NCI-H526 (cell line): ENCODE measurements at regions not wholly inside any gene's neighbourhood (a gene's known extent, or its start where the extent isn't known, plus 50 kb on each side); places are given as distances from the start of the nearest gene placed in this dataset.
A peak's percentile ranks its signal among the peaks of the same experiment; 100 is the strongest.
"Not testable (repeated sequence)": the region's sequence is repeated elsewhere in the genome, so short reads cannot be mapped to it uniquely, and the experiment has no call there.

Experiments
- DNase-seq, 2 experiments: peaks; one replicate each; lab custom pipeline; 2025; lab: John Stamatoyannopoulos, UW

DNA sequence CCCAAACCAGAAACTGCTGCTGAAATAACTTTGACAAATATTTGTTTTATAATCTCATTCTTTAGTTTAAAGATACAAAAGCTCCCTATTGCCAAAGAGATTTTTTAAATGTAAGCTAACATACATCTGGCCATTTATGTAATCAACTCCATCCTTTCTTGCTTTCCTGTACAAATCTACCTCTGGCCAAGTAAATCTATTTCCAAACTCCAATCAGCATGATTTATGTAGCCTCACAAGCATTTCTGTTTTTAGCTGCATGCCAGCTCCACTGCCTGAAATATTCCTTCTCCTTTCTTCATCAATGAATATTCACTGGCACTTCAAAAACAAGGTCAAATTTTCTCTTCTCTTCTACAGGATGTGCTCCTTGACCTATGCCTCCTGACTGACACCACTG is 80.0 kb downstream of the SHOX2 start:
- no peak for DNase-seq

DNA sequence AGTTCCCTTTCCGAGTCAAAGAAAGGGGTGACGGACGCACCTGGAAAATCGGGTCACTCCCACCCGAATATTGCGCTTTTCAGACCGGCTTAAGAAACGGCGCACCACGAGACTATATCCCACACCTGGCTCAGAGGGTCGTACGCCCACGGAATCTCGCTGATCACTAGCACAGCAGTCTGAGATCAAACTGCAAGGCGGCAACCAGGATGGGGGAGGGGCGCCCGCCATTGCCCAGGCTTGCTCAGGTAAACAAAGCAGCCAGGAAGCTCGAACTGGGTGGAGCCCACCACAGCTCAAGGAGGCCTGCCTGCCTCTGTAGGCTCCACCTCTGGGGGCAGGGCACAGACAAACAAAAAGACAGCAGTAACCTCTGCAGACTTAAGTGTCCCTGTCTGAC is 86.3 kb downstream of the SHOX2 start:
- not testable (repeated sequence) for DNase-seq

DNA sequence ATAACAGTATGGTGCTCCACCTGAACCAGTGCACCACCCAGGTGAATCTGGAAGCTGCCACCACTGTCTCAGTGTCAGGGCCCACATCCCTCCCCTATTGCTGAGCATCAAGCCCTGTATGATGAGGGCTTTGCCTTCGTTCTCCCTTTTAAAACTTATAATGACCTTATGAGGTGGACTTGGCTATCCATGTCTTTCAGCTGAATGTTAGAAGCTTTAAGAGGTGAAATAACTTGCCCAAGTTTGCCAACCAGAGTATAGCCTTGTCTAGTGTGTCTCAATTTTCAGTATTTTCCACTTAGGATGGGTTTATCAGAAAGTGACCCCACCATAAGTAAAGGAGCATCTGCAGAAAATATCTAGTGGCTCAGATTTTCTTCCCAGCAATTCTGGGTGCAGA is 87.8 kb downstream of the SHOX2 start:
- no peak for DNase-seq

DNA sequence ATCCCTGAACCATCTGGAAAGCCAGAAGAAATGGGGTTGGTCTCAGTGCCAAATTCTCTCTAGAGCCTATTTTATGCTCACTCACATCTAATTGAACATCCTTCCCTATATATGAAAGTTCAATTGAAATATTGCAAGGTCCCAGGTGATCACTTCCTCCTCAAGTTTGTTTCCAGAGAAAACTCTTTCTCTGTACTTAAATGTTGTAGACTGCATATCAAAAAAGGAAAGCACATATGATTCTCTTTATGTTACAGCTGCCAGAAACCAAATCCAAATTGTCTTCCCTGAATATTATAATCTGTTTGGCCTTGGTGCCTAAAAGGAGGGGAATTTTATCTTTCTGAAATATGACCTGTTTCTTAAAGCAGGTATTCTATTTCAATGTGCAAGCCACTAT is 93.3 kb downstream of the SHOX2 start:
- DNase-seq: no peak

DNA sequence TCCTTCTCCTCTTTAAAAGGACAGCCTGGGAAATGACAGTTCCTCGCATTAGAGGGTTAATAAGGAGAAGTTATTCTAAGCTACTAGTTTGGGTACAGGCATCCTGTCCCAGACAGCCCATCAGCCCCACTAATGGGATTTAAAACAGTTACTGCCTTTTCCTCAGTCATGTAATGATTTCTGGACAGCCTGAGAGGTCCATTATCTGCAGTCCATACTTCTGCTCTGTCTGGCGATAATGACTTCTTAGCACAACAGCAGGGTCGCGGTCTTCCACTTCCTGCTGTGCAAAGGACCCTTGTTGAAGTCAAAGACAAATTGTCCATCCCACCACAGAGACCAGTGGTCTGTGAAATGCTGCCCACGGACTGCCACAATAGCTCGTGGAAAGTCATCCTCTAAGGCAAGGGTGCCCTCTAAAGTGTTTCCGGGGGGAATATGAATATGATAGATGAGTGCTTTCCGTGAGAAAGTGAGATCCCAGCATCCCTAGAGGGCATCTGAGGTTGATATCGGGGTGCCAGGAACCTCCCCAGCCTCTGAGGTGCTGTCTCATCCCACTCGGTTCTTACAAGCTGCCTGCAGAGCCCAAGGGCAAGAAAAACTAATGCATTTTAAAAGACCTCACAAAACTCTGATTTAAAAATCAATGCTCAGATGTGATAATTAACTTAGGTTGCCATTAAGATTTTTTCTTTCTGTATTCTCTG is 100.7 kb downstream of the SHOX2 start:
- no peak for DNase-seq

DNA sequence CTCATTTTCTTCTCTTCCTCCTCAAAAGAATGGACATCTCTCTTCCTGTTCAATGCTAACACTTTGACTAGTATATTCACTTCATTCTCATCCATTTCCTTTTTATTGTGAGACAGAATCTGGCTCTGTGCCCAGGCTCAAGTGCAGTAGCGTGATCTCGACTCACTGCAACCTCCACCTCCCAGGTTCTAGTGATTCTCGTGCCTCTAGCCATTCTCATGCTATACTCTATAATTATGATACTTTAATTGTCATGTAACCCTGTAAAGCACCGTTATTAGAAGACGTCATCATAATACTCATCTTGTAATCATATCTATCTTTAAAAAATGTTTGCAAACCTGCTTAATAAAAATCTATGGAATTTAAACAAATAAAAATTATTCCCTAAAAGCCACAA is 107.0 kb downstream of the SHOX2 start:
- no peak for DNase-seq

DNA sequence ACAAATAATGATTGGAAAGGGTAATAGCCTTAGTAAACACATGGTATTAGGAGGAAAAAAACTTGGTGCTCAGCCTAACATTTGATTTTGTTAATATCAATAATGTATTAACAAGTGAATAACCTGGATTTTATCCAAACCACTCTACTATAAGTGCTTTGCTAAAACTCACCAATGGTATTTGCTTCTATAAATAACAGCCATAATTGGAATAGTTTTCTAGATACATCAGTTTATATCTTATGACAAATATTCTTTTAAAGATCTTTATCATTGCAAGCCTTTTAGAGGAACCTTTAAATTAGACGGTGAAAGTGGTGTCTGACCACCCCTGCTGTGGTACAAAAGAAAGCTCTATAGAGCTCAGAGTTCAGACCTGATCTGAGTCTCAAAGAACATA is 123.9 kb downstream of the SHOX2 start:
- no peak for DNase-seq

DNA sequence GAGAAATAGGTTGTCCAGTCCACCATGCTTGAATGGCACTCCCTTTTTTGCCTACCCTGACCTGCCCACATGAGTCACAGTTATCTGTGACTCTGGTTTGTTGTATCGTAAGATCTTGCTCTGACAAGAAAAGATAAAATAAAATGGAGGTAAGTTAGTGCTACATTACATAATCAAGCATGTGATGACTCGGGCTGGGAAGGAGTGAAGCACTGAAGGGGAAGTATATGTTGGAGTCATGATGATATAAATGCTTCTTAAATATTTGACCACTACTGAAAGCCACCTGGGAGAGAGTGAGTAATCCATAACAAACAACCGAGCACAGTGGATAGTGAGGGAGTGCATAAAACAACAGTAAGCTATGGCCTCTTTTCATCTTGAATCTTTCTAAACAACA is 124.4 kb downstream of the SHOX2 start:
- no peak for DNase-seq

DNA sequence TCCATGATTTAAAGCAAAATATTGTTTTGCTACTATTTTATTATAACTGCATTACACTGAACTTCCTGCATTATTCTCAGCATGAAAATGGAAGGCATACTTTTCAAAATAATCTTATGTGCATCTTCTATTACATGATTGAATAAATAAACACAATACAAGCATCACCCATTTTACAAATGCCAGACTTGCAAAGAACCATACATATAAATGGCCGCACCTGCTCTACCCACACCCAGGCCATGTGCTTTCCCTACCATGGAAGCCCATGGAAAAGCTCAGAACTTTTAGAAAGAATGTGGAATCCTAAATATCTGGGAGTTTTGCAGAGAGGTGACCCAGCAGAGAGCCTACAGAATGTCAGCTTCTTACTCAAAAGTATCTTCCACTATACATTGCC is 127.2 kb downstream of the SHOX2 start:
- no peak for DNase-seq

DNA sequence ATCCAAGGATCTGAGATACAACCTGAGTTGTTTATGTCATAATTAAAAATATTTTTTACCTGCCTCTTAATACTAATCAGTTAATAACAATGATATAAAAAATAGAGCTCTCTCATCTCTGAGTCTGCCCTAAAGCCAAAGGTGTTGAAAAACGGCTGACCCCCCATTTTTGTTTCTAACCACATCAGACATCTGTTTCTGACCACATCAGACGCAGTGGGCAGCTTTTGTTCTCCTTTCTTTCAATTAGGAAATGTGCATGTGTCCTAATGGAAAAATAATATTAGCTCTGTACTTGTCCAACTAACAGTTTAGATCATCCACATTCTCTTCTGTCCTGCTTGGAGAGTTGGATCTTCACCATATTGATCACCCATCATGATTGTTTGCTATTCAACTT is 144.6 kb downstream of the SHOX2 start:
- no peak for DNase-seq

DNA sequence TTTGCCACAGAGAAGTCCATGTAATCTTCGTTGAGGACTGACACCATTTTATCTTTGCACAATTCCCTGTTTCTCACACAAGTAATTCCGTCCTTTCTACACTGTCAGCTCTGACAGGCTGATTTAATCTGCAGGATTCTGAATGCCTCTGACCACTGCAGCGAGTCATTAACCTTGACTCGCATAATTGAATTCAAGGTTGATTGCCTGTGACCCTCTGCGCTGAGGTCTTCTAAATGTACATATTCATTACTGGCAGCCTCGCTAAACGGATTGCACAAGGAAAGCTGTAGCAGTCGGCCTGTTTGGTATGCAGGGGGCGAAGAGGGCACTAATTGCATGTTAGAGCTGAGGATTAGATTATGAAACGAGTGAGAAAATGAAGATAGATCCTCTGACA is 147.8 kb downstream of the SHOX2 start:
- no peak for DNase-seq

DNA sequence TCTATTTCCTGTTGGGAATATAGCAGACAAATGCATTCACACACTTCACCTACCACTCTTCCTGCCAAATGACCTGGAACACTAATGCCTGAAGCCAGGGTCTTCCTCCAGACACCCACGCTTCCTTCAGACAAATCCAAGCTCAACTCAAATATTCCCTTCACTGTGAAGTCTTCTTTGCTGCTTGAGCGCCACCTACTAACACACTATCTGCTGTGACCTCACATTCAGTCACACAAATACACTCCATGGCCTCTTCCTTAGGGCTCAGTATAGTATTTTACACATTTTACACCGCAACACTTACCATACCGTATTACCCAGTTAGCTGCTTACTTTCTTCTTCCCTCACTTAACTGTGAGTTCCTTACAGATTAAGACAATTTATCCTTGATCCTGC is 149.4 kb downstream of the SHOX2 start:
- DNase-seq: no peak

DNA sequence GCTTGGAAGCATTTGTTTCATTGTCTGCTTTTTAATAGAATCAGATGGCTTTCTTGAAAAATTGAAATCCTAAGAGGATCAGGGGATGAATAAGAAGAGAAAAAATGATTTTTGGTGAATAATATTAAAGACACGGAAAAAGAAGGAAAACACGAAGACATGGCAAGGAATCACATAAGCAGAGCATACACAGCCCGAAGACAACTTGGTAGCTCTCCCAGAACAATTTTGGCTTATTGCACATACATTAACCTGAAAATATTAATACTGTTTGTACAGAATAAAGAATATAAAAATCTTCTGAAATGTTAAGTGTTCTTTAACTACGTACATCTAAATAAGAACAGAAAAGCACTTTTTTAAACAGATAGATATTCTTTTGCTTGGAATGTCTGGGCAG is 150.0 kb downstream of the SHOX2 start:
- DNase-seq: no peak

DNA sequence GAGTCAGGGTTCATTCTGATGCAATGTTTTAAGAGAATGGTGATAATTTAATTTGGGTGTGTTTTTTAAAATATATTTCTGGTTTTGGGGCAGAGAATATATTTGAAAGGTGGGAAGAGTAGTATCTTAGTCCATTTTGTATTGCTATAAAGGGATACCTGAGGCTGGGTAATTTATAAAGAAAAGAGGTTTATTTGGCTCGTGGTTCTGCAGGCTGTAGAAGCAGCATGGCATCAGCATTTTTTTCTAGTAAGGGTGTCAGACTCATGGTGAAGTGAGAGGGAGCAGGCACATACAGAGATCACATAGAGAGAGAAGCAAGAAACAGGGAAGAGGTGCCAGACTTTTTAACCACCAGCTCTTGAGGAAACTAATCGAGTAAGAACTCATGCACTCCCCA is 152.7 kb downstream of the SHOX2 start:
- no peak for DNase-seq

DNA sequence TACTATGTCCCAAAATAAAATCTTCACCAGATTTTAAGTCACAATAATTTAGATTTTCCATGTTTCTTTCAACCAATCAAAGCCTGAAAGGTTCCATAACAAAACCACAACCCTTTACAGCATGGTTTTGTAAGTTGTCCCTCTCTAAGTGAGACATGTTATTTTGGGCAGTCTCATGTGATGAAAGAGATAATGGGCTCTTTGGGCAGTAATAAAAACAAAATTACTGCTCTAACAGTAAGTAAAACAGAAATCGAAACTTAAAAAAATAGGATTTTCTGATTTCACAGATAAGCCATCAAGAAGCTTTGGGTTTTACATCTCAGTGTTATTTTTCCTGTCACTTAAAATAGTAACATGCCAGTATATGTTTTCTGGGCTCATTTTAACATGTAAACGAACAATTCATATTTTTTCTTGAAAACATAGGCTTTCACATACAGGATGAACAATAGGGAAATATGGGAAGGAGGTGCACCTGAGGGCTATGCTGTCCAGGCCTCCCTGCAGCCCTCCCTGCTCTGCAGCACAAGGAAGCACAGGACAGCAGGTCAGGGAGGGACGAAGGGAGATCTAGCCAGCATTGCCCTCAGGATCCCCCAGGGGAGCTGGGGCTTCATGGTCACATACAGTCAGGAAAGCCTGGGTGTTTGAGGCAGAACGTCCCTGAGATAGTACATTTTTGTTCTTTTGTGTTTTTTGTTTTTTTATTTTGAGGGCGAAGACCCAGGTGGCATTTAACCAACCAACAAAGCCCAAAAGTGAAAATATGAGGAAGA is 157.4 kb downstream of the SHOX2 start:
- DNase-seq: no peak

DNA sequence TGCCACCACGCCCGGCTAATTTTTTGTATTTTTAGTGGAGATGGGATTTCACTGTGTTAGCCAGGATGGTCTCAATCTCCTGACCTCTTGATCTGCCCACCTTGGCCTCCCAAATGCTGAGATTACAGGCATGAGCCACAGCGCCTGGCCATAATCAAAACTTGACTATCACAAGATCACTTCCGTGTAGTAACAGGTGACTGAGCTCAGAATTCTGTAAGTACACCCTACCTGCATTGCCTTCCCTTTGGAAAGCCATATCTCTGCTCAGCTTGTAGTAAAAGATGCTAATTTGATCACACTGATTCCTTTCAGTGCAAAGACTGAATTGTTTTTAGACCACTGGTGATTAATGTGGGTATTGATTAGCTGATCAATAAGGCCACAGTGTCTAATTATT is 167.1 kb downstream of the SHOX2 start:
- DNase-seq: no peak

DNA sequence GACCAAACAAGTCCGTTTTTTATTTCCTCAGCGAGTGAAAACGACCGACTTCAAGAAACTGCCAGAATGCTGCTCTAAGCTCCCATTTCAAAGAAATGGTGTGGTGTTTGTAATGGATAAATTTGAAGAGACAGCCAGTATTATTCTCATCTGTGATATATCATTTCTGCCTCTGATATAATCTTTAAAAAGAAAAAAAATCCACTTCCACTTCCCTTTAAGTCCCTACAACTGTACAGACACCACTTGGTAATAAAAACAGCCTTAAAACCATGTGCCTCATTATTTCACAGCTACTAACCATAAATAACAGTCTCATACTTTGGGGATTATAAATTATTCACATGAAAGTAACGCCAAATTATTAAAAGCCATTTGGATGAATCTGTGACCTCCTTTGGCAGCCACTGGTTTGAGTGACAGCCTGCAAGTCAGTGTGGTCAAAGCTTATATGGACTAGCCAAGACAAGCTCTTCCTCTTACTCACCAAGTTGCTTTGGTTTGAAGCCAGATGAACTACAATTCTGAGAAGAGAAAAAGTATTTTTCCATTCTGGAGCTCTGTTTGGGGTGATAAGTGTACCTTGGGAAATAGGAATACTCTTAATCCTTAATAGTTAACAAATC is 168.0 kb downstream of the SHOX2 start:
- no peak for DNase-seq

DNA sequence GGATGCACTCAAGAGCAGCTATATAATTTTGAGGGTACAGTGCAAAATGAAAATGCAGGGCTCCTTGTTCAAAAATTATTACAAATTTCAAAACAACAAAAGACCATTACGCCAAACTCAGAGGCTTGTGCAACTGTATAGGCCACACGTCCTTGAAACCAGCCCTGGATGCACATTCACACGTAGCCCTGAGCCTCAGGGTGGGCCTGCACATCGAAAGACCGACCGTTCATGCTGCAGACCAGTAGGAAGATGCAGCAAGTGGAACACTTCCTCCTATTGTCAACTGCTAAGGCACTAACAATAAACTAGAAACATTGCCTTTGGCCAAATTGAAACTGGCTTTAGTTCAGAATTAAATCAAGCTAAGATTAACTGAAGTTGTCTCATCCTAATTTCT is 174.7 kb downstream of the SHOX2 start:
- DNase-seq: no peak

DNA sequence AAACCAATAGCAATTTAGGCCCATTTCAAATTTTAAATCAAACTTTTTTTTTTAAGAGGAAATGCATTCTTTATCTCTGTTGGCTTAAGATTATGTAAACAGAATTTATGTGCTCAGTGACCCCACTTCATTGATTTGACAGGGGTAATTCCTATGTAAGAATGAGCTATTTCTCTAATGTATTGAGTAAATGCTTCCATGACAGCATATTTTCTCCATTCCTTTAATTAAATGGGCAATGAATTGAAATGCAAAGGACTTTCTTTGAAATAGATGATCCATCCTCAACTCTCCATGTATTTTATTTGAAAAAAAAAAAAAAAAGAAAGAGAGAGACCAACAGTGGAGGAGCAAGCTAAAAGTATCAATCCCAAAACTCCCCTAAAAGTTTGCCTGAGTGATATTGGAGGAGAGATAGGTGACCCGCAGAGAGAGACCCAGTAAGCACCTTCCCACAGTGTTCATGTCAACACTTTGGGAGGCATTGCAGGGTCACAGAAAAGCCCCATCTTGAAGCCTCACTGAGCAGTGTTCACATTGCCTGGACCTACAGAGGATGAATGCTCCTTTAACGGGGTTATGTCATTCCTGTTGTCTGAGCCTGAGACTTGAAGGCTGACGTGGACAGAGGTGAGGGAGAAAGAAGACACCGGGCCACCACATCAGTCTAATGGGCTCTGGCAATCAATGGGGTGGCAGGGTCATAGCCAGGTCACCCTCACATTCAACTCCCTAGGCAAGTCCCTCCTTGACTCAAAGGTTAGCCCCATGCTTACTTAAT is 176.0 kb downstream of the SHOX2 start:
- DNase-seq: no peak

DNA sequence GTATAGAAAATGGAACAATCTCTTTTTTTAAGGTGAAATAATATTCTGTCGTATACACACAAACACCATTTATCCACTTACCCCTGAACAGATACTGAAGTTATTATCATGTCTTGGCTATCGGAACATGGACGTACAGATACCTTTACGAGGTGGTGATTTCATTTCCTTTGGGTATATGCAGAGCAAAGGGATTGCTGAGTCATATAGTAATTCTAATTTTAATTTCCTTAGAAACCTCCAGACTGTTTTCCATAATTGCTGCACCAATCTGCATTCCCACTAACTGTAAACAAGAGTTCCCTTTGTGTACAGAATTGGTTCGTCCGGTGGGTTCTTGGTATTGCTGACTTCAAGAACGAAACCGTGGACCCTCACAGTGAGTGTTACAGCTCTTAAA is 179.4 kb downstream of the SHOX2 start:
- peak; percentile 9 to 25 for DNase-seq

DNA sequence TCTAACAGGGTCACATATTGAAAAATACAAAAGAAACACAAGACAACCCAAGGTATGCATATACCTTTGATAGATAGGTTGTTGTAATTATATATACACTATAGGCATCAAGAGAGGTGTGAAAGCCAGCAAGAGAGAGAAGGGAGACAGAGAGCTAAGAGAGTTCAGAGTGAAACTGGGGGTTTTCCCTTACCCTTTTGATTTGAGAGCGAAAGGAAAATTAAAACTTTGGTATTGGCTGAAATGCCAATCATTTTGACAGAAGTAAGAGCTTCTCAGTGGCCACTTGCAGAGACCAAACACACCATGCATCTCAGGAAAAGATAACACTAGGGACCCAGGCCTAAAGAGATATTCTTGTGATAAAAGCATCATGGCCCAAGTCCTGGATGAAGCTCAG is 183.6 kb downstream of the SHOX2 start:
- no peak for DNase-seq

DNA sequence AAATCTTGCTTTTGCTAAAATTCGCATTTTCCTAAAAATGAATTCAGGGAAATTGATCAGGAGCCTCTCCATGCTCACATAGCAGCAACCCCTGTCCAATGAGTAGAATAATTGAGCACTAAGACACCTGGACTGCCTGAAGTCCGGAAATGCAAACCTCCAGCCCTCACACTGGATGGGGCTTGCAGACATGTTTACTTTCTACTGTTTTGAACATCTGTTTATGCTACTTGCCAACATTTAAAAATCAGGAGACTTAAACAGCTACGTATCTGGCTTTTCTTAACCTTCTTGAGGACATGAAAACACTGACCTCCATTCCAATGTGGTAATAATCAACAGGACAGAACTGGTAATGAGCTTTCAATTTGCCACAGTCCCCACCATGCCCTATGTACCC is 184.4 kb downstream of the SHOX2 start:
- no peak for DNase-seq
